SK-MEL-5 (cell line): ENCODE measurements at regions not wholly inside any gene's neighbourhood (a gene's known extent, or its start where the extent isn't known, plus 50 kb on each side); places are given as distances from the start of the nearest gene placed in this dataset.

ENCODE experiments used
- DNase-seq: peaks from one replicate; pipeline ENCODE4 v3.0.0-alpha.2; 2016; ENCODE audit warnings: low read depth, low spot score
- in situ Hi-C: cut with HindIII; loops from 2 replicates; pipeline ENCODE4 v1.10.0; 2016; ENCODE audit warnings: low sequenced_read_pairs, high pct_unique_total_duplicates, low pct_unique_long_range_greater_than_20kb

- in situ Hi-C loops = no loop called here
- DNase-seq = no peak
These were observed 108.1 kb downstream of the MAP3K21 start for GRCh38 chr1:233435622-233436021.

DNA sequence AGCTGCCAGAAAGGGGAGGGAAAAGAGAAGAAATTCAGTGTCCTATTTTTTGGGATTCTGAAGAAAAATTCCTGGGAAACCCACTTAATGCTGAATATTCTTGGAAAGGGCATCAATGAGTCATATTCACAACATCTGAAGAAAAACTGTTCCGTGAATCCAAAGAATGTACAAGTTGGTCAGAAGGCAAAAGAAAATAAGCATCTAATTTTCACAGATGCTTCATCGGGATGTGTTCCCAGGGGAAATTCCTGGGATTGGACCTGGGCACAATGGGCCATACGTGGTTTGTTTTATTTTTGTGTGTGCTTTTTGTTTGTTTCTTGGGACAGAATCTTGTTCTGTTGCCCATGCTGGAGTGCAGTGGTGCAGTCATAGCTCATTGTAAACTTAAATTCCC is 112.2 kb downstream of the MAP3K21 start:
- DNase-seq = no peak
- in situ Hi-C loops = no loop called here

- in situ Hi-C loops = no loop called here
- peak; percentile 77 for DNase-seq
These were observed 113.5 kb downstream of the MAP3K21 start for GRCh38 chr1:233440951-233441401.

DNA sequence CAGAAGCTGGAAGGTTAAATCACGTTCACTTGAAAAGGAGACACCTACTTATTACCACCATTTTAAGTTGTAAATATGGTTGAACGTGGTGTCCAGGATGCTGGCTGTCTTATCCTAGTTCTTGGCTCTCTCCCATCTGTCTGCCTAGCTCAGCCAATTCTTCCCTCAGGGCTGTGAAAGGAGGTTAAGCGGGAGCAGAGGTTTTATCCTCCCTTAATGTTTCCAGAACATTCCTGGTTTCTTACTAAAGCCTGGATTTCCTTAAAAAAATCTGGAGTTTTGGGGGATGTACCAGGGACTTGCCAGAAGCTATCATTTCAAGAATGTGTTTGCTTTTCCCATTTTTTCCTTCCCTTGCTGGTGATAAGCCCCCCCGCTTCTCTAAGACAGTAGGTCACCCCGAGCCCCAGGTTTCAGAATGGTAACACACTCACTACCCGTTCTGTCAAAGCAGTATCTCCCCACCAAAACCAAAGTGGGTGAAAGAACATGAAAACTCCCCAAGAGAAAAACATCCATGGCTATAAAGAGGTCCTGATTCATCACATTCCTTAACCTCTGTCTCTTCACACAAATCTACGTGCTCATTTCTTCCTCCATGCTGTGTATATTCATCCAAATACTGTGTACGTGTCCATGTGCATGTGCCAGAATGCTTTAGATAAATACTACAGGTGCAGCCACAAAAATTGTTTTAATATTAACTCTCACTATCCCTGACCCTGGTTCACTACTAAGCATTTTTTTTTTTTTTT is 114.7 kb downstream of the MAP3K21 start:
- in situ Hi-C loops = no loop called here

GRCh38 chr1:233443040-233443760 is 115.7 kb downstream of the MAP3K21 start:
- no peak for DNase-seq
- in situ Hi-C loops = no loop called here

More for the DNA sequence above, 114.7 kb downstream of the MAP3K21 start:
- DNase-seq = no peak

GRCh38 chr1:233444484-233444883 is 117.0 kb downstream of the MAP3K21 start:
- DNase-seq = no peak
- in situ Hi-C loops = no loop called here

DNA sequence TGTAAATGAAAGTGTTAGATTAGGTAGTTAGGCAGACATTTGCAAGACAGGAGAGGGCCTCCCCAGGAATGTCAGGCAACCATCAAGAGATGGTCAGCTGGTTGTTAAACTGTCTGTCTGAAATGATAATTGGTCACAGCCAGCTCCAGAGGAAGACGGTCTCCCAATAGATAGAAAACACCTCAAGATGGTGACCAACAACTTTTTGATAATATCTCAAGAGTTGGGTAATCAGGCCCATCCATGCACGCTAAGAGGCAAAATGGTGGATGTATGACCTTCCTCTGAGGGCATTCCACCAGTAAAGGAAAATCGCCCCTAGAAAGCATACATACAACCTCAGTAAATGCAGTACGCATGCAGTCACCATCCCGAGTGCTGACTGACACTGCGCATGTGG is 118.2 kb downstream of the MAP3K21 start:
- no peak for DNase-seq
- in situ Hi-C loops = no loop called here

GRCh38 chr1:233446935-233447334 is 119.4 kb downstream of the MAP3K21 start:
- DNase-seq = no peak
- in situ Hi-C loops = no loop called here

DNA sequence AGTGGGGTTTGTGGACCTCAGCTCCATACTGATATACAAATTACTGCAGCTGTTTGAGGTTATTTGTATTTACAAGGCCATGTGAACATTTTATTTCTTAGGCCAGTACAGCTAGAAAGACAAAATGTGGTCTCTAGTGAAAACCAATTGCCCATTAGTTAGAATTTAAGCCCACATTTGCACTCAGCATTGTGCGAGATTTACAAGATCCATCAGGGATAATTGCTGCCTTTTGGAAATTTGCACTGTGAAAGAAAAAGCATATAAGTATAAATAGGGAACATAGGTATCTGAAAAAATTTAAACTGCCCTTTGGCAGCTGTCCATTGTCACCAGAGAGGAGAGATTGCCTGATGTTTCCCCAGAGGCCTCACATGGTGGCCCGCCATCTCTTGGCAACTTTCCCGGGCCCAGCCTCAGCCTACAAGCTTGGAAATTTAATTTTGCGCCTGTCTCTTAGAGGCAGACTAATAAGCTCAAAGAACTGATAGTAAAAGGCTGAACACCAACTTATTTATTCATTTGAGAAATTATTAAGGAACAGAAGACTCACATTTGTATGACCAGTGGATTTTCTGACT is 120.7 kb downstream of the MAP3K21 start:
- DNase-seq = no peak
- in situ Hi-C loops = no loop called here

DNA sequence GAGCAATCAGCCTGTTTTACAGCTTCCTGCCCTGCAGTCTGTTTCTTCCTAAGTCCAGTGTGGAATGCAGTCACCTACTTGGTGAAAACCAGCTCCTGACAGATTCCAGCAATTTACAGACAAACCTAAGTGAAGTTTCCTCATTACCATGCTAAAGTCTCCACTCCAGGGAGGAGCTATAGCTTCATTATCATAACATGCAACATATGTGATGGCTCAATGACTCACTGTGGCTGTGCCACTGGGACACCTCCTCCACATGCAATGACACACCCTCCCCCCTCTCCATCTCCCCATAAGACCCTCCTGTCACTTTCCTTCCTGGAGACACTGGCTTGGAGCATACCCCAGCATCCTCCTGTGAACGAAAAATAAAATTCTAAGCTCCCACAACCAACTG is 125.2 kb downstream of the MAP3K21 start:
- in situ Hi-C loops = no loop called here
- DNase-seq = no peak

GRCh38 chr1:233453433-233454200 is 126.1 kb downstream of the MAP3K21 start:
- no peak for DNase-seq
- in situ Hi-C loops = no loop called here

DNA sequence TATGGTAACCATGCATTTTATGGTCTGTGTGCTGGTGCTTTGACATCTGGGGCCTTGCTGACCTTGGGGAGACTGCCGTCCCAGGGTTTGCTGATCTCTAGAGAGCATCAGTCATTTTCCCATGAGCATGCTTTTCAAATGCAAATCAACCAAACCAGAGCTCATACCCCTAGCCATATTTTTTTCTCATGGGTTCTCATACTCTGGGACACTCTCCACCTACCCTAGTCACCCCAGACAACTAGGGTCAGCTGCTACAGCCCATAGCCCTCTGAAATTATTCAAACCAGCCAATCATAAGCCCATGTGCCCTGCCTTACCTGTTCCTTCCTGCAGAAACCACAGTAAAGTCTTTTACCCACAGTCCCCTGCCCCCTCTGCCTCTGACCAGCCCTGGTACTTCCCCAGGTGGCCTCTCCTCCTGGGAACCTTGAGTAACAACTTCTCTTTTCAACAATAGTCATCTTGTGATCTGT is 132.0 kb downstream of the MAP3K21 start:
- in situ Hi-C loops = no loop called here
- no peak for DNase-seq

DNA sequence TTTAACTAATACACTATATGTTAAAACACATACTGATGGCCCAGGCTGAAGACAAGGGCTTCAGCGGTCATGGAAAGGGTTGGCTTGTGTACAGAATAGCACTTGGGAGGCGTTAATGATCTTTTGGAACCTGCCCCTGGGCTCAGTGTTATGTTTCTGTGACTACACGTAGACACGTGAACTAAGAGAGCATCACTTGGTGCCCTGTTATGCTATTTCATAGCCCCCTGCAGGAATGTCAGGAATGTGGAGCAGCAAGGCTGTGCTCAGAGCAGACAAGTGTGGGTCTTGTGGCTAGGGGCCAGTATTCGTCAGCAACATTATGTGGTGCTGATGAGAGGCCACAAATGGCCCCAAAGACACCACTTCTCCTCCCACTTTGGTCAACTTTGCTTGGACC is 132.4 kb downstream of the MAP3K21 start:
- no peak for DNase-seq
- in situ Hi-C loops = no loop called here

DNA sequence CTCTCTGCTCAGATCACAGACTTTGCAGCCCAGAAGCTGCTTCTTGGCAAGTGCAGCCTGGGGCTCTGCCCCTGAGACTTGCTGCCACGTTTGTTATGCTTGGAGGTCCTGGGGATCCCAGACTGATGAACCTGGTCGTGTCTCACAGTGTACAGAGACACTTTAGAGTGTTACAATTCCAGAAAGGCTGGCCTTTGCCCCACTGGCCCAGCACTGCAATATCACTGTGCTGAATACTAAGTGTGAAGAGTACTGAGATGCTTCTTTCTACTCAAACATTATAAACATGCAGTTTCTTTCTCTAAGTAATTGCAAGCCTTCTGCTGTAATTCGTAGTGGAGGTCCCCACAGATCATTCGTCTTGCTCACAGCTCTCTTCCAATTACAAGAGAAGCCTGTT is 133.2 kb downstream of the MAP3K21 start:
- DNase-seq = no peak
- in situ Hi-C loops = no loop called here

GRCh38 chr1:233461847-233462246 is 134.3 kb downstream of the MAP3K21 start:
- in situ Hi-C loops = no loop called here
- DNase-seq = no peak

GRCh38 chr1:233463333-233463732 is 135.8 kb downstream of the MAP3K21 start:
- in situ Hi-C loops = no loop called here
- DNase-seq = no peak

DNA sequence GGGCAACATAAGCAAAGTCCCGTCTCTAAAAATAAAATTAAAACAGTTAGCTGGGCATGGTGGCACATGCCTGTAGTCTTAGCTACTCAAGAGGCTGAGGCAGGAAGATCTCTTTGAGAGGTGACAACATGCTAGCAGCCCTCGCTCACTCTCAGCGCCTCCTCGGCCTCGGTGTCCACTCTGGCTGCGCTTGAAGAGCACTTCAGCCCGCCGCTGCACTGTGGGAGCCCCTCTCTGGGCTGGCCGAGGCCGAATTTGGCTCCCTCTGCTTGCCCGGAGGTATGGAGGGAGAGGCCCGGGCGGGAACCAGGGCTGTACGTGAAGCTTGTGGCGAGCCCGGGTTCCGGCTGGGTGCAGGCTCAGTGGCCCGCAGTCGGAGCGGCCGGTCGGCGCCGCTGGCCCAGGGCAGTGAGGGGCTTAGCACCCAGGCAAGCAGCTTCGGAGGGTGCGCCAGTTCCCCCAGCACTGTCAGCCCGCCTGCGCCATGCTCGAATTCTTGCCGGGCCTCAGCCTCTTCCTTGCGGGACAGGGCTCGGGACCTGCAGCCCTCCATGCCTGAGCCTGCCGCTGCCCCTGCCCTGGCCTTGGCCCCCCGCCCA is 138.3 kb downstream of the MAP3K21 start:
- no peak for DNase-seq
- in situ Hi-C loops = no loop called here
